ENCODE measurements at regions not wholly inside any gene's neighbourhood (a gene's known extent, or its start where the extent isn't known, plus 50 kb on each side); places are given as distances from the start of the nearest gene placed in this dataset.
A peak's percentile ranks its signal among the peaks of the same experiment; 100 is the strongest.

GRCh38 chr6:139763468-139764210 is 389.2 kb upstream of the CITED2 start:
- TF ChIP-seq CTCF (IDR thresholded peaks at IDR 0.05; ENCODE audit: insufficient read depth, low read depth, low read length, missing control alignments) = no peak
- DNase-seq (ENCODE audit: low read depth) = no peak
- no peak overlapping the region for H3K4me3 ChIP-seq (ENCODE audit: low read length)

- peak; percentile 56 for DNase-seq (ENCODE audit: low read depth)
- no peak for TF ChIP-seq CTCF (IDR thresholded peaks at IDR 0.05; ENCODE audit: insufficient read depth, low read depth, low read length, missing control alignments)
- H3K4me3 ChIP-seq (ENCODE audit: low read length) = no peak overlapping the region
Measured at GRCh38 chr6:139762587-139763031, 388.2 kb upstream of the CITED2 start.

GRCh38 chr6:139760128-139760527 is 385.7 kb upstream of the CITED2 start:
- TF ChIP-seq CTCF (IDR thresholded peaks at IDR 0.05; ENCODE audit: insufficient read depth, low read depth, low read length, missing control alignments) = no peak
- no peak for DNase-seq (ENCODE audit: low read depth)
- no peak overlapping the region for H3K4me3 ChIP-seq (ENCODE audit: low read length)

GRCh38 chr6:139759086-139759485 is 384.6 kb upstream of the CITED2 start:
- H3K4me3 ChIP-seq (ENCODE audit: low read length) = no peak overlapping the region
- no peak for DNase-seq (ENCODE audit: low read depth)
- no peak for TF ChIP-seq CTCF (IDR thresholded peaks at IDR 0.05; ENCODE audit: insufficient read depth, low read depth, low read length, missing control alignments)

GRCh38 chr6:139758209-139758611 is 383.8 kb upstream of the CITED2 start:
- no peak for DNase-seq (ENCODE audit: low read depth)
- no peak for TF ChIP-seq CTCF (IDR thresholded peaks at IDR 0.05; ENCODE audit: insufficient read depth, low read depth, low read length, missing control alignments)
- H3K4me3 ChIP-seq (ENCODE audit: low read length) = no peak overlapping the region

GRCh38 chr6:139757784-139758183 is 383.3 kb upstream of the CITED2 start:
- H3K4me3 ChIP-seq (ENCODE audit: low read length) = no peak overlapping the region
- DNase-seq (ENCODE audit: low read depth) = no peak
- TF ChIP-seq CTCF (IDR thresholded peaks at IDR 0.05; ENCODE audit: insufficient read depth, low read depth, low read length, missing control alignments) = no peak

- TF ChIP-seq CTCF (IDR thresholded peaks at IDR 0.05; ENCODE audit: insufficient read depth, low read depth, low read length, missing control alignments) = no peak
- DNase-seq (ENCODE audit: low read depth) = no peak
- no peak overlapping the region for H3K4me3 ChIP-seq (ENCODE audit: low read length)
Measured at GRCh38 chr6:139756381-139756780, 381.9 kb upstream of the CITED2 start.

Measured in epithelial cell of esophagus (primary cell).